ENCODE measurements at regions not wholly inside any gene's neighbourhood (a gene's known extent, or its start where the extent isn't known, plus 50 kb on each side); places are given as distances from the start of the nearest gene placed in this dataset.

GRCh38 chr17:74151551-74152315 is 51.7 kb upstream of the RPL38 start:
- H3F3A ChIP-seq (ENCODE audit: insufficient read depth, low read length, poor library complexity, severe bottlenecking): no peaks in the 10 kb centered on the region
- H3K9ac ChIP-seq (ENCODE audit: low read length): no peak overlapping the region
- no peak overlapping the region for H3K4me3 ChIP-seq (ENCODE audit: low read length)
- H3K79me2 ChIP-seq (replicated peaks; ENCODE audit: insufficient read depth, low read length): no peaks in the 10 kb centered on the region
- H2AFZ ChIP-seq (ENCODE audit: low read depth, low read length): no peak overlapping the region
- no peaks in the 10 kb centered on the region for H3K9me2 ChIP-seq (ENCODE audit: insufficient read depth, low read length)
- H3K36me3 ChIP-seq (ENCODE audit: insufficient read depth, low read length): no peaks in the 10 kb centered on the region
- H3K27me3 ChIP-seq (ENCODE audit: insufficient read depth, low read depth, low read length): no peaks in the 10 kb centered on the region
- no peak overlapping the region for H3K27ac ChIP-seq (ENCODE audit: low read length)
- H3K9me3 ChIP-seq (ENCODE audit: low read length): no peaks in the 10 kb centered on the region
- no peak overlapping the region for H3K4me2 ChIP-seq (ENCODE audit: low read length)
- no peaks in the 10 kb centered on the region for H4K20me1 ChIP-seq (ENCODE audit: insufficient read depth)
- TF ChIP-seq RAD21 (conservative IDR thresholded peaks at IDR 0.05) (no peak), POLR2AphosphoS5 (IDR thresholded peaks at IDR 0.05) (no peak), EZH2 (IDR thresholded peaks at IDR 0.05; ENCODE audit: borderline replicate concordance, insufficient read depth, low read length, poor library complexity, severe bottlenecking) (no peak), TAF1 (IDR thresholded peaks at IDR 0.05; ENCODE audit: low read depth) (no peak), MXI1 (conservative IDR thresholded peaks at IDR 0.05; ENCODE audit: poor library complexity, severe bottlenecking) (no peak), REST (IDR thresholded peaks at IDR 0.05; ENCODE audit: borderline replicate concordance) (no peak), CTCF (IDR thresholded peaks at IDR 0.05; ENCODE audit: poor library complexity, severe bottlenecking) (no peak), SMC3 (conservative IDR thresholded peaks at IDR 0.05; ENCODE audit: poor library complexity) (no peak), EP300 (conservative IDR thresholded peaks at IDR 0.05; ENCODE audit: poor library complexity, severe bottlenecking) (no peak)

- Histone ChIP-seq H3K4me2 (ENCODE audit: low read length) (no peak overlapping the region), H3K79me2 (replicated peaks; ENCODE audit: insufficient read depth, low read length) (no peaks in the 10 kb centered on the region), H3K36me3 (ENCODE audit: insufficient read depth, low read length) (no peaks in the 10 kb centered on the region), H4K20me1 (ENCODE audit: insufficient read depth) (no peaks in the 10 kb centered on the region), H3K9me2 (ENCODE audit: insufficient read depth, low read length) (no peaks in the 10 kb centered on the region), H3K9ac (ENCODE audit: low read length) (no peak overlapping the region), H3K27me3 (ENCODE audit: insufficient read depth, low read depth, low read length) (no peaks in the 10 kb centered on the region), H3K9me3 (ENCODE audit: low read length) (no peaks in the 10 kb centered on the region), H2AFZ (ENCODE audit: low read depth, low read length) (no peak overlapping the region), H3K27ac (ENCODE audit: low read length) (no peak overlapping the region), H3F3A (ENCODE audit: insufficient read depth, low read length, poor library complexity, severe bottlenecking) (no peaks in the 10 kb centered on the region), H3K4me3 (ENCODE audit: low read length) (no peak overlapping the region)
- TF ChIP-seq TAF1 (IDR thresholded peaks at IDR 0.05; ENCODE audit: low read depth) (no peak), POLR2AphosphoS5 (IDR thresholded peaks at IDR 0.05) (no peak), SMC3 (conservative IDR thresholded peaks at IDR 0.05; ENCODE audit: poor library complexity) (no peak), EP300 (conservative IDR thresholded peaks at IDR 0.05; ENCODE audit: poor library complexity, severe bottlenecking) (no peak), EZH2 (IDR thresholded peaks at IDR 0.05; ENCODE audit: borderline replicate concordance, insufficient read depth, low read length, poor library complexity, severe bottlenecking) (no peak), RAD21 (conservative IDR thresholded peaks at IDR 0.05) (no peak), CTCF (IDR thresholded peaks at IDR 0.05; ENCODE audit: poor library complexity, severe bottlenecking) (no peak), REST (IDR thresholded peaks at IDR 0.05; ENCODE audit: borderline replicate concordance) (no peak), MXI1 (conservative IDR thresholded peaks at IDR 0.05; ENCODE audit: poor library complexity, severe bottlenecking) (no peak)
Observed at GRCh38 chr17:74152591-74153455, 50.7 kb upstream of the RPL38 start.

Measured in neural cell (in vitro differentiated cells).